WERI-Rb-1 (cell line): ENCODE measurements at regions not wholly inside any gene's neighbourhood (a gene's known extent, or its start where the extent isn't known, plus 50 kb on each side); places are given as distances from the start of the nearest gene placed in this dataset.

Experiments used
- DNase-seq: peaks from one replicate; pipeline ENCODE4 v3.0.0-alpha.2; 2020
- H3K27ac ChIP-seq: fragments of 250-450 bp; sonication (Bioruptor Pico); 2 replicates; pipeline ENCODE4 v1.5.1; 2020; ENCODE audit warnings: mild to moderate bottlenecking, moderate library complexity
- H3K27me3 ChIP-seq: fragments of 250-450 bp; sonication (Bioruptor Pico); 2 replicates; pipeline ENCODE4 v1.5.1; 2021; ENCODE audit warnings: mild to moderate bottlenecking, low read depth, moderate library complexity; ENCODE audit not compliant: insufficient read depth, severe bottlenecking
- H3K36me3 ChIP-seq: fragments of 250-450 bp; sonication (Bioruptor Pico); 2 replicates; pipeline ENCODE4 v1.5.1; 2020; ENCODE audit warnings: mild to moderate bottlenecking, moderate library complexity
- H3K4me3 ChIP-seq: 2 replicates; pipeline ENCODE4 v1.5.1; 2011; ENCODE audit warnings: low read depth, mild to moderate bottlenecking, control low read depth, low read length
- H3K9me3 ChIP-seq: fragments of 250-450 bp; sonication (Bioruptor Pico); 2 replicates; pipeline ENCODE4 v1.5.1; 2021; ENCODE audit warnings: mild to moderate bottlenecking, moderate library complexity; ENCODE audit not compliant: severe bottlenecking
- TF ChIP-seq, protein P1 (sequence below): IDR thresholded peaks from 2 replicates; pipeline ENCODE4 v1.5.1; 2011; ENCODE audit warnings: low read depth, mild to moderate bottlenecking, control low read depth, inconsistent platforms, low read length

GRCh38 chr14:29311983-29312382 lies 545.4 kb downstream of the FOXG1 start:
- H3K9me3 ChIP-seq = no peaks in the 10 kb centered on the region
- H3K36me3 ChIP-seq = no peaks in the 10 kb centered on the region
- TF ChIP-seq, protein P1, sequence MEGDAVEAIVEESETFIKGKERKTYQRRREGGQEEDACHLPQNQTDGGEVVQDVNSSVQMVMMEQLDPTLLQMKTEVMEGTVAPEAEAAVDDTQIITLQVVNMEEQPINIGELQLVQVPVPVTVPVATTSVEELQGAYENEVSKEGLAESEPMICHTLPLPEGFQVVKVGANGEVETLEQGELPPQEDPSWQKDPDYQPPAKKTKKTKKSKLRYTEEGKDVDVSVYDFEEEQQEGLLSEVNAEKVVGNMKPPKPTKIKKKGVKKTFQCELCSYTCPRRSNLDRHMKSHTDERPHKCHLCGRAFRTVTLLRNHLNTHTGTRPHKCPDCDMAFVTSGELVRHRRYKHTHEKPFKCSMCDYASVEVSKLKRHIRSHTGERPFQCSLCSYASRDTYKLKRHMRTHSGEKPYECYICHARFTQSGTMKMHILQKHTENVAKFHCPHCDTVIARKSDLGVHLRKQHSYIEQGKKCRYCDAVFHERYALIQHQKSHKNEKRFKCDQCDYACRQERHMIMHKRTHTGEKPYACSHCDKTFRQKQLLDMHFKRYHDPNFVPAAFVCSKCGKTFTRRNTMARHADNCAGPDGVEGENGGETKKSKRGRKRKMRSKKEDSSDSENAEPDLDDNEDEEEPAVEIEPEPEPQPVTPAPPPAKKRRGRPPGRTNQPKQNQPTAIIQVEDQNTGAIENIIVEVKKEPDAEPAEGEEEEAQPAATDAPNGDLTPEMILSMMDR = no peak
- H3K4me3 ChIP-seq = no peak overlapping the region
- H3K27ac ChIP-seq = no peak overlapping the region
- DNase-seq = no peak
- H3K27me3 ChIP-seq = no peaks in the 10 kb centered on the region

DNA sequence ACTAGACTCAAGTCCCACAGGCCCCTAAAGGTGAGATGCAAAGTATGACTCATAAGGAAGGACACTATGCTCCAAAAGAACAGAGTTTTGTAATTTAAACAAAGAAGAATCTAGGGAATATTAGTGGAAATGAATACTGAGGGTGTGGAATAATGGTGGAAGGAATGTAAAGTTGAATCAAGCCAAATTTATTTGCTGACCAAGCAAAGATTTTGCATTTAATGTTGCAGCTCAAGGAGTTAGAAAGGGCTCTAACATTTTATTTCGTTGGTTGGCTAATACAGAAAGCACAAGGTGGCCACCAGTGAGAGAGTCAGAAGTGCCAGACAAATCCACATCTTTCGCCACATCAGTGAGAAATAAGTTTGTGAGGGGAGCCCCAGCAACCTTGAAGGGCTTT lies 550.3 kb downstream of the FOXG1 start:
- Histone ChIP-seq H3K4me3 (no peak overlapping the region), H3K27me3 (no peaks in the 10 kb centered on the region), H3K27ac (no peak overlapping the region), H3K36me3 (no peaks in the 10 kb centered on the region), H3K9me3 (no peaks in the 10 kb centered on the region)
- TF ChIP-seq, protein P1 = no peak
- no peak for DNase-seq

GRCh38 chr14:29317423-29317822 lies 550.8 kb downstream of the FOXG1 start:
- no peak for DNase-seq
- Histone ChIP-seq H3K27ac (no peak overlapping the region), H3K4me3 (no peak overlapping the region), H3K9me3 (no peaks in the 10 kb centered on the region), H3K36me3 (no peaks in the 10 kb centered on the region), H3K27me3 (no peaks in the 10 kb centered on the region)
- TF ChIP-seq, protein P1 = no peak

DNA sequence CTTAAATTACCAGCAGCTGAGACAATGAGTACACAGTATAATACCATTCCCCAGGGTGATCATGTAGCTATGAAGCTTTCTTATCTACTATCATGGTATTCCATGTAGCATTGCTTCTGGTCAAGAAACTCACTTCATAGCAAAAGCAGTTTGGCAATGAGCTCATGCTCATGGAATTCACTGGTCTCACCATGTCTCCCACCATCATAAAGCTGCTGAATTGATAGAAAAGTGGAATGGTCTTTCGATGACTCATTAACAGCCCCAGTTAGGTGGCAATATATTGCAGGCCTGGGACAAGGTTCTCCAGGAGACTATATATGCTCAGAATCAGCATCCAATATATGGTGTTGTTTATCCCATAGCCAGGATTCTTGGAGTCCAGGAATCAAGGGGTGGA lies 553.7 kb downstream of the FOXG1 start:
- no peaks in the 10 kb centered on the region for H3K36me3 ChIP-seq
- H3K9me3 ChIP-seq = no peaks in the 10 kb centered on the region
- TF ChIP-seq, protein P1 = no peak
- no peaks in the 10 kb centered on the region for H3K27me3 ChIP-seq
- H3K27ac ChIP-seq = no peak overlapping the region
- H3K4me3 ChIP-seq = no peak overlapping the region
- no peak for DNase-seq

GRCh38 chr14:29321646-29322045 lies 555.1 kb downstream of the FOXG1 start:
- Histone ChIP-seq H3K36me3 (no peaks in the 10 kb centered on the region), H3K9me3 (no peaks in the 10 kb centered on the region), H3K27me3 (no peaks in the 10 kb centered on the region), H3K4me3 (no peak overlapping the region), H3K27ac (no peak overlapping the region)
- DNase-seq = no peak
- TF ChIP-seq, protein P1 = no peak

GRCh38 chr14:29339494-29340172 lies 573.0 kb downstream of the FOXG1 start:
- DNase-seq = no peak
- no peaks in the 10 kb centered on the region for H3K36me3 ChIP-seq
- H3K27me3 ChIP-seq = no peaks in the 10 kb centered on the region
- TF ChIP-seq, protein P1 = no peak
- H3K4me3 ChIP-seq = no peak overlapping the region
- no peak overlapping the region for H3K27ac ChIP-seq
- H3K9me3 ChIP-seq = no peaks in the 10 kb centered on the region
